ENCODE measurements at regions not wholly inside any gene's neighbourhood (a gene's known extent, or its start where the extent isn't known, plus 50 kb on each side); places are given as distances from the start of the nearest gene placed in this dataset.

- Histone ChIP-seq H3K27ac (ENCODE audit: control insufficient read depth, insufficient read depth) (no peak overlapping the region), H3K79me2 (ENCODE audit: control insufficient read depth, insufficient read depth, low read length) (no peaks in the 10 kb centered on the region), H3K36me3 (ENCODE audit: control insufficient read depth in 2 of 2, insufficient read depth in 2 of 2, low read length in 1 of 2) (no peaks in the 10 kb centered on the region), H3K4me1 (ENCODE audit: control insufficient read depth, insufficient read depth, low read length) (no peaks in the 10 kb centered on the region), H3K9ac (ENCODE audit: control insufficient read depth, insufficient read depth, low read length) (no peak overlapping the region), H3K4me2 (ENCODE audit: control insufficient read depth, insufficient read depth) (no peak overlapping the region), H3K27me3 (replicated peaks in 1 of 2; ENCODE audit: control insufficient read depth in 2 of 2, insufficient read depth in 2 of 2, low read length in 1 of 2) (no peaks in the 10 kb centered on the region), H2AFZ (ENCODE audit: control insufficient read depth, low read depth, low read length) (no peak overlapping the region), H3K9me3 (replicated peaks; ENCODE audit: control insufficient read depth, insufficient read depth, low read length) (no peaks in the 10 kb centered on the region), H4K20me1 (ENCODE audit: control insufficient read depth, insufficient read depth) (no peaks in the 10 kb centered on the region), H3K4me3 (no peak overlapping the region)
- CTCF ChIA-PET: no interaction called here
- 0% methylated on average over 1 of the region's 1 CpG for WGBS (ENCODE audit: insufficient coverage, insufficient replicate concordance, low lambda C conversion rate, missing lambda C conversion rate)
- SMC1A ChIA-PET (ENCODE audit: uncharacterized antibody, unreplicated experiment): no interaction called here
- ATAC-seq (no peak), DNase-seq (ENCODE audit: low read depth, low spot score) (no peak), FAIRE-seq (no peak)
- no TSS peak for BruUV-seq (replicated peaks)
- RAD21 ChIA-PET (ENCODE audit: unreplicated experiment): no interaction called here
- intact Hi-C loops (cut with micrococcal nuclease; ENCODE audit: unreplicated experiment): no loop called here
- POLR2A ChIA-PET: no interaction called here
- in situ Hi-C loops (cut with MboI): no loop called here
- no peak for TF ChIP-seq NKRF (conservative IDR thresholded peaks at IDR 0.05)
Measured at GRCh38 chr15:47442371-47442770, 274.9 kb upstream of the SEMA6D start.

GRCh38 chr15:47443839-47444238 lies 273.5 kb upstream of the SEMA6D start:
- FAIRE-seq (no peak), ATAC-seq (no peak), DNase-seq (ENCODE audit: low read depth, low spot score) (no peak)
- H3K9me3 ChIP-seq (replicated peaks; ENCODE audit: control insufficient read depth, insufficient read depth, low read length): no peaks in the 10 kb centered on the region
- POLR2A ChIA-PET: no interaction called here
- CTCF ChIA-PET: no interaction called here
- no peak overlapping the region for H2AFZ ChIP-seq (ENCODE audit: control insufficient read depth, low read depth, low read length)
- BruUV-seq (replicated peaks): no TSS peak
- H3K4me2 ChIP-seq (ENCODE audit: control insufficient read depth, insufficient read depth): no peak overlapping the region
- H3K4me3 ChIP-seq: no peak overlapping the region
- TF ChIP-seq MYB (IDR thresholded peaks at IDR 0.05; ENCODE audit: borderline replicate concordance, low read depth, low read length) (no peak), POLR2AphosphoS2 (IDR thresholded peaks at IDR 0.05; ENCODE audit: low read depth, low read length) (no peak), FOXK2 (IDR thresholded peaks at IDR 0.05) (no peak), GATAD2B (conservative IDR thresholded peaks at IDR 0.05; ENCODE audit: low read depth) (no peak), CREB1 (IDR thresholded peaks at IDR 0.05; ENCODE audit: low read depth) (no peak), PBX3 (IDR thresholded peaks at IDR 0.05; ENCODE audit: insufficient replicate concordance, low read depth, low read length) (no peak), HDAC6 (IDR thresholded peaks at IDR 0.05; ENCODE audit: unreplicated experiment) (no peak)
- WGBS (ENCODE audit: insufficient coverage, insufficient replicate concordance, low lambda C conversion rate, missing lambda C conversion rate): 0% methylated on average over 2 of the region's 2 CpGs
- SMC1A ChIA-PET (ENCODE audit: uncharacterized antibody, unreplicated experiment): no interaction called here
- intact Hi-C loops (cut with micrococcal nuclease; ENCODE audit: unreplicated experiment) (no loop called here), in situ Hi-C loops (cut with MboI) (no loop called here)
- H3K79me2 ChIP-seq (ENCODE audit: control insufficient read depth, insufficient read depth, low read length): no peaks in the 10 kb centered on the region
- H3K27ac ChIP-seq (ENCODE audit: control insufficient read depth, insufficient read depth): no peak overlapping the region
- RAD21 ChIA-PET (ENCODE audit: unreplicated experiment): no interaction called here
- H3K4me1 ChIP-seq (ENCODE audit: control insufficient read depth, insufficient read depth, low read length): no peaks in the 10 kb centered on the region
- H3K27me3 ChIP-seq (replicated peaks in 1 of 2; ENCODE audit: control insufficient read depth in 2 of 2, insufficient read depth in 2 of 2, low read length in 1 of 2): no peaks in the 10 kb centered on the region
- no peaks in the 10 kb centered on the region for H4K20me1 ChIP-seq (ENCODE audit: control insufficient read depth, insufficient read depth)
- no peak overlapping the region for H3K9ac ChIP-seq (ENCODE audit: control insufficient read depth, insufficient read depth, low read length)
- no peaks in the 10 kb centered on the region for H3K36me3 ChIP-seq (ENCODE audit: control insufficient read depth in 2 of 2, insufficient read depth in 2 of 2, low read length in 1 of 2)

Data from GM12878 (cell line).